ENCODE measurements at regions not wholly inside any gene's neighbourhood (a gene's known extent, or its start where the extent isn't known, plus 50 kb on each side); places are given as distances from the start of the nearest gene placed in this dataset.
"Not testable (repeated sequence)": the region's sequence is repeated elsewhere in the genome, so short reads cannot be mapped to it uniquely, and the experiment has no call there.

GRCh38 chr20:53825282-53825681, 231.6 kb upstream of the ZNF217 start:
- Mint-ChIP-seq H3K36me3 (ENCODE audit: low read depth) (no peaks in the 10 kb centered on the region), H3K4me1 (peaks cover 20% of the 10 kb centered on the region), H3K27ac (peak overlapping the region; percentile 29), H3K27me3 (no peaks in the 10 kb centered on the region), H3K4me3 (no peak overlapping the region)
- no peaks in the 10 kb centered on the region for H3K9me3 ChIP-seq (ENCODE audit: control insufficient read depth, low read length, poor library complexity, severe bottlenecking)
- no peak for DNase-seq
- no peak for ATAC-seq

- H3K4me3 Mint-ChIP-seq: no peak overlapping the region
- no peaks in the 10 kb centered on the region for H3K27me3 Mint-ChIP-seq
- H3K4me1 Mint-ChIP-seq: peaks cover 16% of the 10 kb centered on the region
- ATAC-seq (no peak), DNase-seq (no peak)
- H3K36me3 Mint-ChIP-seq (ENCODE audit: low read depth): no peaks in the 10 kb centered on the region
- no peaks in the 10 kb centered on the region for H3K9me3 ChIP-seq (ENCODE audit: control insufficient read depth, low read length, poor library complexity, severe bottlenecking)
- no peak overlapping the region for H3K27ac Mint-ChIP-seq
Observed at GRCh38 chr20:53824779-53825178, 231.1 kb upstream of the ZNF217 start.

GRCh38 chr20:53823121-53823764, 229.6 kb upstream of the ZNF217 start:
- peaks cover 3% of the 10 kb centered on the region for H3K4me1 Mint-ChIP-seq
- ATAC-seq: no peak

GRCh38 chr20:53822534-53822933, 228.9 kb upstream of the ZNF217 start:
- Mint-ChIP-seq H3K27ac (peak overlapping the region; percentile 35), H3K27me3 (no peaks in the 10 kb centered on the region), H3K36me3 (ENCODE audit: low read depth) (peaks cover 2% of the 10 kb centered on the region), H3K4me1 (peaks cover 7% of the 10 kb centered on the region), H3K4me3 (no peak overlapping the region)
- H3K9me3 ChIP-seq (ENCODE audit: control insufficient read depth, low read length, poor library complexity, severe bottlenecking): no peaks in the 10 kb centered on the region
- DNase-seq (no peak), ATAC-seq (no peak)

More at GRCh38 chr20:53823121-53823764, 229.6 kb upstream of the ZNF217 start:
- Mint-ChIP-seq H3K36me3 (ENCODE audit: low read depth) (no peaks in the 10 kb centered on the region), H3K27ac (peak overlapping the region; percentile 35), H3K27me3 (no peaks in the 10 kb centered on the region), H3K4me3 (no peak overlapping the region)
- H3K9me3 ChIP-seq (ENCODE audit: control insufficient read depth, low read length, poor library complexity, severe bottlenecking): no peaks in the 10 kb centered on the region
- no peak for DNase-seq

GRCh38 chr20:53819973-53820451, 226.4 kb upstream of the ZNF217 start:
- no peak overlapping the region for H3K27ac Mint-ChIP-seq
- H3K4me1 Mint-ChIP-seq: peaks cover 8% of the 10 kb centered on the region
- DNase-seq (no peak), ATAC-seq (no peak)
- H3K4me3 Mint-ChIP-seq: no peak overlapping the region
- no peaks in the 10 kb centered on the region for H3K9me3 ChIP-seq (ENCODE audit: control insufficient read depth, low read length, poor library complexity, severe bottlenecking)
- no peaks in the 10 kb centered on the region for H3K27me3 Mint-ChIP-seq
- peaks cover 2% of the 10 kb centered on the region for H3K36me3 Mint-ChIP-seq (ENCODE audit: low read depth)

- Mint-ChIP-seq H3K36me3 (ENCODE audit: low read depth) (peaks cover 2% of the 10 kb centered on the region), H3K27me3 (no peaks in the 10 kb centered on the region), H3K27ac (peak overlapping the region; percentile 19), H3K4me1 (peaks cover 14% of the 10 kb centered on the region), H3K4me3 (no peak overlapping the region)
- ATAC-seq (no peak), DNase-seq (no peak)
- no peaks in the 10 kb centered on the region for H3K9me3 ChIP-seq (ENCODE audit: control insufficient read depth, low read length, poor library complexity, severe bottlenecking)
Observed at GRCh38 chr20:53818457-53819177, 225.0 kb upstream of the ZNF217 start.

GRCh38 chr20:53817513-53817912, 223.9 kb upstream of the ZNF217 start:
- ATAC-seq; H3K9me3 ChIP-seq (ENCODE audit: control insufficient read depth, low read length, poor library complexity, severe bottlenecking); DNase-seq; H3K27me3 Mint-ChIP-seq; H3K4me3 Mint-ChIP-seq; H3K36me3 Mint-ChIP-seq (ENCODE audit: low read depth): not testable (repeated sequence)
- Mint-ChIP-seq H3K4me1 (peaks cover 16% of the 10 kb centered on the region), H3K27ac (peak overlapping the region; percentile 19)

- Mint-ChIP-seq H3K36me3 (ENCODE audit: low read depth) (peaks cover 2% of the 10 kb centered on the region), H3K27me3 (no peaks in the 10 kb centered on the region), H3K27ac (no peak overlapping the region), H3K4me3 (no peak overlapping the region), H3K4me1 (peaks cover 16% of the 10 kb centered on the region)
- ATAC-seq (no peak), DNase-seq (no peak)
- no peaks in the 10 kb centered on the region for H3K9me3 ChIP-seq (ENCODE audit: control insufficient read depth, low read length, poor library complexity, severe bottlenecking)
Observed at GRCh38 chr20:53816872-53817398, 223.3 kb upstream of the ZNF217 start.

- Mint-ChIP-seq H3K4me1 (peaks cover 16% of the 10 kb centered on the region), H3K27me3 (no peaks in the 10 kb centered on the region), H3K27ac (no peak overlapping the region), H3K36me3 (ENCODE audit: low read depth) (peaks cover 2% of the 10 kb centered on the region), H3K4me3 (no peak overlapping the region)
- no peaks in the 10 kb centered on the region for H3K9me3 ChIP-seq (ENCODE audit: control insufficient read depth, low read length, poor library complexity, severe bottlenecking)
- DNase-seq (no peak), ATAC-seq (no peak)
Observed at GRCh38 chr20:53815509-53815908, 221.9 kb upstream of the ZNF217 start.

- no peaks in the 10 kb centered on the region for H3K9me3 ChIP-seq (ENCODE audit: control insufficient read depth, low read length, poor library complexity, severe bottlenecking)
- Mint-ChIP-seq H3K36me3 (ENCODE audit: low read depth) (peaks cover 2% of the 10 kb centered on the region), H3K27me3 (no peaks in the 10 kb centered on the region), H3K4me3 (peak overlapping the region; percentile 21), H3K4me1 (peaks cover 19% of the 10 kb centered on the region), H3K27ac (peak overlapping the region; percentile 47)
- DNase-seq: no peak
- ATAC-seq: no peak
Observed at GRCh38 chr20:53814060-53814459, 220.4 kb upstream of the ZNF217 start.

GRCh38 chr20:53813636-53814035, 220.0 kb upstream of the ZNF217 start:
- DNase-seq: no peak
- no peaks in the 10 kb centered on the region for H3K27me3 Mint-ChIP-seq
- peak overlapping the region; percentile 47 for H3K27ac Mint-ChIP-seq
- no peaks in the 10 kb centered on the region for H3K9me3 ChIP-seq (ENCODE audit: control insufficient read depth, low read length, poor library complexity, severe bottlenecking)
- H3K36me3 Mint-ChIP-seq (ENCODE audit: low read depth): peaks cover 2% of the 10 kb centered on the region
- H3K4me1 Mint-ChIP-seq: peaks cover 19% of the 10 kb centered on the region
- no peak overlapping the region for H3K4me3 Mint-ChIP-seq
- ATAC-seq: no peak

- DNase-seq (no peak), ATAC-seq (no peak)
- no peaks in the 10 kb centered on the region for H3K9me3 ChIP-seq (ENCODE audit: control insufficient read depth, low read length, poor library complexity, severe bottlenecking)
- no peaks in the 10 kb centered on the region for H3K36me3 Mint-ChIP-seq (ENCODE audit: low read depth)
- no peak overlapping the region for H3K4me3 Mint-ChIP-seq
- H3K4me1 Mint-ChIP-seq: peaks cover 12% of the 10 kb centered on the region
- H3K27me3 Mint-ChIP-seq: no peaks in the 10 kb centered on the region
- H3K27ac Mint-ChIP-seq: no peak overlapping the region
Observed at GRCh38 chr20:53811577-53811976, 217.9 kb upstream of the ZNF217 start.

GRCh38 chr20:53810661-53811355, 217.2 kb upstream of the ZNF217 start:
- ATAC-seq: no peak
- H3K27ac Mint-ChIP-seq: no peak overlapping the region
- DNase-seq: no peak
- H3K4me3 Mint-ChIP-seq: no peak overlapping the region
- H3K9me3 ChIP-seq (ENCODE audit: control insufficient read depth, low read length, poor library complexity, severe bottlenecking): no peaks in the 10 kb centered on the region
- H3K4me1 Mint-ChIP-seq: peaks cover 12% of the 10 kb centered on the region
- H3K27me3 Mint-ChIP-seq: no peaks in the 10 kb centered on the region
- no peaks in the 10 kb centered on the region for H3K36me3 Mint-ChIP-seq (ENCODE audit: low read depth)

Measured in T-helper 17 cell (primary cell).